Cardiac fibroblast (primary cell): ENCODE measurements at regions not wholly inside any gene's neighbourhood (a gene's known extent, or its start where the extent isn't known, plus 50 kb on each side); places are given as distances from the start of the nearest gene placed in this dataset.
"Not testable (repeated sequence)": the region's sequence is repeated elsewhere in the genome, so short reads cannot be mapped to it uniquely, and the experiment has no call there.

Experiments
- DNase-seq, 2 donors: peaks; one replicate each; pipeline versions ENCODE4 v3.0.0 to v3.0.0-alpha.2; 2010; ENCODE audit warnings: low read depth in 2 of 2
- H3K4me3 ChIP-seq, 2 donors: replicated peaks in 1 of 2; 1 replicate in 1 of 2; 2 replicates in 1 of 2; pipeline ENCODE4 v1.5.1; 2011; ENCODE audit warnings: low read depth in 2 of 2, low read length in 2 of 2, mild to moderate bottlenecking in 2 of 2, moderate library complexity in 1 of 2
- TF ChIP-seq, protein P1 (sequence below): IDR thresholded peaks from one replicate; pipeline ENCODE4 v1.5.1; 2011; ENCODE audit warnings: low read depth, mild to moderate bottlenecking, low read length, inconsistent platforms

GRCh38 chr7:149334930-149335329 lies 72.9 kb downstream of the ZNF783 start:
- no peak overlapping the region for H3K4me3 ChIP-seq
- TF ChIP-seq, protein P1, sequence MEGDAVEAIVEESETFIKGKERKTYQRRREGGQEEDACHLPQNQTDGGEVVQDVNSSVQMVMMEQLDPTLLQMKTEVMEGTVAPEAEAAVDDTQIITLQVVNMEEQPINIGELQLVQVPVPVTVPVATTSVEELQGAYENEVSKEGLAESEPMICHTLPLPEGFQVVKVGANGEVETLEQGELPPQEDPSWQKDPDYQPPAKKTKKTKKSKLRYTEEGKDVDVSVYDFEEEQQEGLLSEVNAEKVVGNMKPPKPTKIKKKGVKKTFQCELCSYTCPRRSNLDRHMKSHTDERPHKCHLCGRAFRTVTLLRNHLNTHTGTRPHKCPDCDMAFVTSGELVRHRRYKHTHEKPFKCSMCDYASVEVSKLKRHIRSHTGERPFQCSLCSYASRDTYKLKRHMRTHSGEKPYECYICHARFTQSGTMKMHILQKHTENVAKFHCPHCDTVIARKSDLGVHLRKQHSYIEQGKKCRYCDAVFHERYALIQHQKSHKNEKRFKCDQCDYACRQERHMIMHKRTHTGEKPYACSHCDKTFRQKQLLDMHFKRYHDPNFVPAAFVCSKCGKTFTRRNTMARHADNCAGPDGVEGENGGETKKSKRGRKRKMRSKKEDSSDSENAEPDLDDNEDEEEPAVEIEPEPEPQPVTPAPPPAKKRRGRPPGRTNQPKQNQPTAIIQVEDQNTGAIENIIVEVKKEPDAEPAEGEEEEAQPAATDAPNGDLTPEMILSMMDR: no peak
- DNase-seq: peak; percentile 45 to 48

DNA sequence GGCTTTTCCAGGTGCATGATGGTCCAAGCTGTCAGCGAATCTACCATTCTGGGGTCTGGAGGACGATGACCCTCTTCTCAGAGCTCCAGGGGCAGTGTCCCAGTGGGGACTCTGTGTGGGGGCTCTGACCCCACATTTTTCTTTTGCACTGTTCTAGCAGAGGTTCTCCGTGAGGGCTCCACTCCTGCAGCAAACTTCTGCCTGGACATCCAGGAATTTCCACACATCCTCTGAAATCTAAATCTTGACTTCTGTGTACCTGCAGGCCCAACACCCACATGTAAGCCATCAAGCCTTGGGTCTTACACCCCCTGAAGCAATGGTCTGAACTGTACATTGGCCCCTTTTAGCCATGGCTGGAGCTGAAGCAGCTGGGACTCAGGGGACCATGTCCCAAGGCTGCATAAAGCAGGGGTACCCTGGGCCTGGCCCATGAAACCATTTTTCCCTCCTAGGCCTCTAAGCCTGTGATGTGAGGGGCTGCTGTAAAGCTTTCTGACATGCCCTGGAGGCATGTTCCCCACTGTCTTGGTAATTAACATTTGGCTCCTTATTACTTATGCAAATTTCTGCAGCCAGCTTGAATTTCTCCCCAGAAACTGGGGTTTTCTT lies 86.9 kb downstream of the ZNF783 start:
- no peak for DNase-seq
- TF ChIP-seq, protein P1: no peak

GRCh38 chr7:149353739-149354504 lies 91.9 kb downstream of the ZNF783 start:
- H3K4me3 ChIP-seq: no peak overlapping the region
- TF ChIP-seq, protein P1: no peak
- no peak for DNase-seq

More for the DNA sequence above, 86.9 kb downstream of the ZNF783 start:
- no peak overlapping the region for H3K4me3 ChIP-seq

DNA sequence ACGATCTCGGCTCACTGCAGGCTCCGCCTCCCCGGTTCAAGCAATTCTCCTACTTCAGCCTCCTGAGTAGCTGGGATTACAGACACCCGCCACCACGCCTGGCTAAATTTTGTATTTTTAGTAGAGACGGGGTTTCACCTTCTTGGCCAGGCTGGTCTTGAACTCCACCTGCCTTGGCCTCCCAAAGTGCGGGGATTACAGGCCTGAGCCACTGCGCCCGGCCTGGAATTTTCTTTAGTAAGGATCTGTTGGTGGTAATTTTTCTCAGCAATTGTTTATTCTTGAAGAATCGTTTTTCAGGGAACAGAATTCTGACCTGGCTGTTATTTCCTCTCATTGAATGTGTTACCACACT lies 93.0 kb downstream of the ZNF783 start:
- not testable (repeated sequence) for H3K4me3 ChIP-seq, DNase-seq

DNA sequence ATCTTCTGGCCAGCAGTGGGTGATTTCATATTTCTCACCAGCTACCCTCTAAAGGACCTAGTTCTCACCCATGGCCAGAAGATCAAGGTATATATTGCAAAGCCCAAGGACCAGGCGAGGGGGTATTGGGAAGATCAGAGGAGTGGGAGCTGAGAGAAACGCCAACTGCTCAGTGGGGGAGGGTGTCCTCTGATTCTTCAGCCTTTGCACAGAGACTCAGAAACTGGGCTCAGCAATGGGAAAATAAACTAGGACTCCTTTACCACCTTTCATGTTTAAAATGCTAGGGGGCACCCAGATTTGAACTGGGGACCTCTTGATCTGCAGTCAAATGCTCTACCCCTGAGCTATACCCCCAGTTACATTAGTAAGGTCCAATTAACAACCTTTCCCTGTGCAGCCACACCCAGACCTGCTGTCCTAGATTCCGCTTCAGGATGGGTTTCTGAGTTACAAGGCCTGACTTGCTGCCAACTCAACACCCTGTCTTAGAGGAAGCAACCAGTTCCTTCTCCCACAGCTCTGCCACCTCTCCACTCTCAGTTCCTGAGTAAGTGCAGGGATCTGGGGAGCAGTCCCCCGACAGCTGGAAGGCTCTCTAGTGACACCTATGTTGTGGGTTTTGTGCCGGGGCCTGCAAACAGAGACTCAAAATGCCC lies 93.5 kb downstream of the ZNF783 start:
- TF ChIP-seq, protein P1: no peak

GRCh38 chr7:149362696-149363095 lies 98.2 kb downstream of the ZNF777 start:
- DNase-seq: no peak
- TF ChIP-seq, protein P1: no peak
- H3K4me3 ChIP-seq: no peak overlapping the region

More for the DNA sequence above, 93.5 kb downstream of the ZNF783 start:
- DNase-seq: peak in 1 of 2 donors; percentile 39
- H3K4me3 ChIP-seq: no peak overlapping the region
